Activated T-helper 9 cell treated with anti-CD3 and anti-CD28 coated beads, Interleukin-2, amount 50 U/mL, for 16 hours (primary cell): ENCODE measurements at regions not wholly inside any gene's neighbourhood (a gene's known extent, or its start where the extent isn't known, plus 50 kb on each side); places are given as distances from the start of the nearest gene placed in this dataset.
A peak's percentile ranks its signal among the peaks of the same experiment; 100 is the strongest.
"Not testable (repeated sequence)": the region's sequence is repeated elsewhere in the genome, so short reads cannot be mapped to it uniquely, and the experiment has no call there.

ENCODE experiments used
- DNase-seq: peaks from one replicate; pipeline ENCODE4 v3.0.0-alpha.2; 2020; ENCODE audit warnings: low read depth

DNA sequence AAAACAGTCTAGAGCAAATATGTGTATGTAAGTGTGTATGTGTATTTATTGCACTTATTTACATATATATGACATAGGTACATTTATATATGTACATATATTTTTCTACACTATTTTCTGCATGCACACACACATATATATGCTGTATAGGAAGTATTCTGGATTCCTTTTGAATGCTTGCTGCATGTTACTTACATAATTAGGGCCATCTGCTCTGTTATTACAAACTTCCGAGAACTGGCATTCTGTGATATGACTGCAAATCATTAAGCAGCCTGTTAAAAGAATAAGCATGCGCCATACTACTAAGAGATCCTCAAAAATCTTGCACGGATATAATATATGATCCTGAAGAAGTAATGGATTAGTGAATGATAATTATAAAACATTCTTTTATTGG, 1157.6 kb upstream of the TENM3 start:
- DNase-seq, result no peak

DNA sequence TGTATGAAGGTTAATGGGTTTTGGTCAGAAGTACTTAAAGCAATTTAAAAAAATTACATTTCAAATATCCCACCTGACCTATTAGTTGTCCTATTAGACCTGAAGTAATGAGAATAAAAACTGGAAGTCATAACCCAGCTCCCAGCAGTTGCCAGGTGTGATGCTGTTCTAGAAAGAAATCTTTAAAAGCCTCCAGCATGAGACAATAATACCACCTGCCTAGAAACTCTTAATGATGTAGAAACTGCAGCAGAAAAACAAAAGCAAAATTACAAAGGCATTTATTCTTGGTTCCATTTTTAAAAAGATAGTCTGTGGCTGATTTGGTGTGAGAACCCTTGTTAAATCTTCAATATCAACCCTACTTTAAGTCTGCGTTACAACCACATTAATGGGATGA, 1137.7 kb upstream of the TENM3 start:
- no peak for DNase-seq

DNA sequence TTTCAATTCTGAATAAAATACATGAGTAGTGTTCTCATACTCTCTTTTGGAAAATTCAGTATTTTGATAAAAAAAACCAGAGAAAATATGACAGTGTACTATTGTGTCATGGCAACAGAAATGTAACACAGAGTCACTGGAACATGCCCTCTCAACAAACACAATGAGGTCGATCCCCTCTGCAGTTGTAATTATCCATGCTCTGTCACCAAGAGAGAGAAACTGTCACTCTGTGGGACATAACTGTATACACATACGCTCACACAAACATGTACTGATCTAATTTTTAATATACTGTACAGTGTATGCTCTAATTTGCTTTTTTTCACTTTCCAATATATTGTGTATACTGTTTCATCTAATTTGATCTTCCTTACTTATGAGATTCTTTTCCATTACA, 1136.8 kb upstream of the TENM3 start:
- DNase-seq, result no peak

DNA sequence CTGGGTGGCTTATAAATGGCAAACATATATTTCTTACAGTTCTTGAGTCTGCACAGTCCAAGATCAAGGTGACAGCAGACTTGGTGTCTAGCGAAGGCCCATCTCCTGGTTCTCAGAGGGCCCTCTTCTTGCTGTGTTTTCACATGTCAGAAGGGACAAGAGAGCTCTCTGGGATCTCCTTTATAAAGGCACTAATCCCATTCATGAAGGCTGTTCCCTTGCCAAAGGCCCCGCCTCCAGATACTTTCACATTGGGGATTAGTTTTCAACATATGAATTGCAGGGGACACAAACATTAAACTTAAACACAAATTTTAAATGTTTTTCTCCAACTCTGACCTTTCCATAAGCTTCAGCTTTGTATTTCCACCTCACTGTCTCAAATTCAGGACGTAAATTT, 1135.0 kb upstream of the TENM3 start:
- DNase-seq, result no peak

DNA sequence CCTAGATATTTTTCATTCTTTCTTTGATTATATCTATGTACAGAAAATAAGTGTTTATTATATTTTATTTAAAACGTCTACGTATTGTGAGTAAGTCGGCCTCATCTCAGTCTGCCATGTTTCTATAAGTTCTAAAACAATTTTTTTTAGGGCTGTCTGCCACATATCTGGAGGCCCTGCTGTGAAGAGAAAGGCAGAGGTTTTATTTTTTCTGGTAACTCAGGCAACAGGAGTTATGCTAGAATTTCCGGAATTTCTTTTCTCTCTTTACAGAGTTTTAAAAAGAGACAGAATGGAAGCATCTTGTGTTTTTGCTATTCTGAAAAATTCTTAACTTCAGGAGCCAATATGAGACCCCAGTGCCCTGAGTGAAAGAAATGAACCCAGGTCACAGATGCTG, 1124.0 kb upstream of the TENM3 start:
- no peak for DNase-seq

DNA sequence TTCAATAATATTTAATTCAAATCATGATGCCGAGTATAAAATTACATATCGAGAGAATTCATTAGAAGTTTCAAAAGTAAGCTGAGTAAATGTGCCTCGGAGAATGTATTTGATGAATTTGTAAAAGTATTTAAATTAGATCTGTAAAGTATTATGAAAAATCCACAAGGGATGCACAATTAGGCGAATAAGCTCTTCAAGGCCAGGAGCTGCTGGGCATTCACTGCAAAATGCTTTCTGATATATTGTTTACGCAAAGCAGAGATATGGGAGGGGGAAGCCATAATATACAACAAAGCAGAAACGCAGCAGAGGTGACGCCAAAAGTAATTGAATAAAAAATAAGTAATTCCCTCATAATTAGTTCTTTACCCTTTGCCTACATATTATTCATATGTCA, 1121.5 kb upstream of the TENM3 start:
- DNase-seq, result no peak

- DNase-seq, result no peak
Observed at GRCh38 chr4:181127171-181127570, 1116.0 kb upstream of the TENM3 start.

DNA sequence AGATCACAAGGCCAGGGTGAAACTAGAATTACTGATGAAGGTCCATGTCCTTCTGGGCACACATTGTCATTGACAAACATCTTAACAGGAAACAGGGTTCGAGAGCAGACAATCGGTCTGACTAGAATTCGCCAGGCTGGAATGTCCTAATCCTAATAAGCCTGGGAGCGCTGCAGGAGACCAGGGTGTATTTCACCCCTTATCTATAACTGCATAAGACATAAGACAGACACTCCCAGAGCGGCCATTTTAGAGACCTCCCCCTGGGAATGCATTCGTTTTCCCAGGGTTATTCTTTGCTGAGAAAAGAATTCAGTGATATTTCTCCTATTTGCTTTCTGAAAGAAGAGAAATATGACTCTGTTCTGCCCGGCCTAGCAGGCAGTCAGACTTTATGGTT, 1112.9 kb upstream of the TENM3 start:
- DNase-seq, result not testable (repeated sequence)

- no peak for DNase-seq
Observed at GRCh38 chr4:181137351-181137750, 1105.9 kb upstream of the TENM3 start.

DNA sequence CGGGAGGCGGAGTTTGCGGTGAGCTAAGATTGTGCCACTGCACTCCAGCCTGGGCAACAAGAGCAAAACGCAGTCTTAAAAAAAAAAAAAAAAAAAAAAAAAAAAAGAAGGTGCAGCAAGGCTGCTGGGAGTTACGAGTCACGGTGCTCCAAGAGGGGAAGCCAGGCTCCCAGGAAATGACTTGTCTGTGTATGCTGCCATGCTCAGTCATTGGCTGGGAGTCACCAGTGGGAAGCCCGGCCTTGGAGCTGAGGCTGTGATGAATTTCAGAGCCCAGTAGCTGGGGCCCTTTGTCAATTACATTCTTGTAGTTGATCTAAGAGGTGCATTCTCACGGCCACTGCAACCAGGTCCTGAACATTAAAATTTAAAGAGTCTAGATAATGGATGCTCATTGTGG, 1105.1 kb upstream of the TENM3 start:
- DNase-seq, result no peak

GRCh38 chr4:181140037-181140603, 1103.1 kb upstream of the TENM3 start:
- DNase-seq, result no peak

DNA sequence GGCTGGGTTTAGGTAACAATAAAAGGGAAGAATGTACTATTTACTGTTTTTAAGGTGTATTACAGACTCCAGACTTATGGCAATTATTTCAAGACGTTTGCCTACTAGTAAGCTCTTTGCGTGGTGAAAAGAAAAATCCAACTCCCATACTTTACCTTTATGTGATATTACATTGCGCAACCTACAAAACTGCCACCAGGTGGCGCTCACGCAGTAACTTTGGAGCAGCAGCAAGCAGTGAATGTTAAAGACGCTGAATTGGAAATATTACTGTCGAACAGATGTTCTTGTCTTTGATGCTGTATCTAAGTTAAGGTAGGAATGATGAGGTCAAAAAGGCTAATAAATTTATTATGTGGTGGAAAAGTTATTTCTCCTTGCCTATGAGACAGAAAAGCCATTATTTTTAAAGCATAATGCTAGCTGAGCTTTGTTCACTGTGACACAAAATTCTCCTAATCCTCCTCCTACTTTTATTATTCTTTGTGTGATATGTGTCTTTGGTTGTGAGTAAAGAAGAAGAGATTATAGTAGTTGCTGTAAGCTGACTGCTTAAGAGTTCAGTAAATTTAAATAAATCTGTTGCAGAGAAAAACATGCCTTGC, 1099.8 kb upstream of the TENM3 start:
- peak; percentile 28 for DNase-seq

DNA sequence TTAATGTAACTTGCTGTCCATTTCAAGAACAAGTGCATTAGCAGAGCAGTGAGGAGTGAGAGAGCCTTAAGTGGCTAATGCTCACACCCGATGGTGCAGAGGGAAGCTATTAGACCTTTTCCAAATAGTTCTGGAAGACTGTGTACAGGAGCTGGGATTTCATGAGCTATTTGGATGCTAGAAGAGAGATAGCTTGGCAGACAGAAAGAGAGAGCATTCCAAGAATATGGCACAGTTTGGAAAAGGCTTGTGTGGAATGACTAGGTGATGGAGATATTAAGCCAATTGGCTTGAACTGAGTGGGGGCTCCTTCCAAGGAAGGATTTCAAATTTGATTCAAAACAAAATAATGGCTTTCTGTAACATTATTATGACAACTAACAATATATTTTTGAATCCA, 1097.2 kb upstream of the TENM3 start:
- DNase-seq, result no peak

GRCh38 chr4:181147416-181147951, 1095.7 kb upstream of the TENM3 start:
- DNase-seq, result no peak

DNA sequence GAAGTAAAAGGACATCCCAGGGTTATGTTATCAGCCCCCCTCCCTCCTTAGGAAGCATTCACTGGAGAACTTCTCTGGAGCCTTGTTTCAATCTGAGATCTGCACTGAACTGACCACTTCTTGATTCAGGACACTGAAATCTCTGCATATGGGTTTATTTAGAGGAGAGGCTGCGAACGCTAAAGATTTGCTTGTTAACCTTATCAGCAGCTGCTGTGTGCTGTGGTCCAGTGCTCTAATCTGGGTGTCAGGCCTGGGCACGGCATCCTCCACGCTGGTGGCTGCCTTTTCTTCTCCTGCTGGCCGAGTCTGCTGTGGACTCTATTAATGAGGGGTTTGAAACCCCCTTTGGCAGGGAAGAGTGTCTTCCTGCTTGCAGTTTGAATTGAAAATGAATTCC, 1094.7 kb upstream of the TENM3 start:
- DNase-seq, result no peak

DNA sequence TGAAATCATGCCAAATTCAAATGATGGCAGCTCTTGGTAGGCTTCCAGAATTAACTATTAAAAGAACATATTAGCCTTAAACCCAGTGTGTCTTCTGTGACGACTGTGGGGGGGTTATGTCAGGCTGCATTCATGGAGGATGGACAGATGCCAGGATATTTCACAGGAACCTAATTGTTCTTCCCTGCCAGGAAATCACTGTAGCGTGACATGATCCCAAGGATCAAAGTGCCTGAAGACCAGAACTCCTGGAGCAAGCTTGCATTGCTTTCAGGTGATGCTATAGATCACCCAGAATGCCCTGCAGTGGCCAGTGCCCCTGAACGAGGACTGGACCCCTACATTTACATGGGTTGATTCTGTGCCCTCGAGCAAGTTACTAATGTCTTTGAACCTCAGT, 1093.0 kb upstream of the TENM3 start:
- DNase-seq, result no peak

GRCh38 chr4:181151856-181152255, 1091.3 kb upstream of the TENM3 start:
- no peak for DNase-seq

DNA sequence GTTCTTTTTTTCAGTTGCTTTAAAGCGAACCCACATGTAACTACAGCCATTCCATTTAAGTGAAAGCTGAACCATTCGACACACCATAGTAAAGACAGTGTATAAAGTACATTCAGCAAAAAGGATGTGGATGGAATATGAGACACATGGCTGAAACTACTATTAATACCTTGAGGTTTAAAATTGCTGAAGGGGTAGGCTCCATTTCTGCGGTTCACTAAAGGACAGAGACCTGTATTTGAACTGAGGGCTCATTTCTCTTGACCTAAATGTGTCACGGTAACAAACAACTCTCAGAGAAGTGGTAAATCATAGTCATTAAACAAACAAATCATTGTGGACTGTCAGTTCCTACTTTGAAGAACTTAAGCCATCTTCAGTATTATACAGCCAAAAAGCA, 1085.6 kb upstream of the TENM3 start:
- DNase-seq, result no peak

DNA sequence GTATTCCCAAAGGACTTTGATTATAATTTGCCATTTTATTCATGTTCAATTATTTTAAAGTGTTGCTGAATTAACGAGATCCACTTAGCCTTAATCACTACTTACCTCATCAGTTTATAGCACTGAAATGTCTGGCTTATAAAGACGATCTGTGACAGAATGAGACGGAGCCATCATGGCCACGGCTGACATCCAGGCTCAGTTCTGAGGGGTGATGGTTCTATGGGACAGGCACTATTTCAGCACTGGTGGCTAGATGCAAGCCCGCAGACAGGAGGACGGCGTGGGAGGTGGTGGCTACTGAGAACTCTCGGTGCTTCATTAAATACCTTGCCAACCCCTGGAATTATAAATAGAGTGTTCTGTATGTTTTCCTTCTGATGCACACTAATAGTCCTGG, 1084.2 kb upstream of the TENM3 start:
- DNase-seq, result no peak

DNA sequence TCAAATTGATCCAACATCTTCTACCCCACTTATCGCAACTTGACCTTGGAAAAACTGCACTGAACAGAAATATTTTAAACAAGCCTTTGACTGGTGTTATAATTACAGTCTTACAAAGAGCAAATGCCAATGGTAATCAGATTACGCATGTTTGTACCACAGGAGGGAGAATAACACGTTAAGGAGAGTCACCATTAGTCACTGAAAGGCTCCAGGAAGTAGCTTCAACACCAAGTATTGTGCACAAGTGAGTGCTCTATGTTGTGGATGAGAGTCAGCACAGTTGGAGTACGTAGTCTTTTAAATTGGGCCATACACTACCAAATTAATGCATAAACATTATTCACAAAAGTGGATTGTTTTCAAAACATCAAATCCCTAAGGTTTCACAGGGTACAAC, 1081.5 kb upstream of the TENM3 start:
- DNase-seq, result no peak

DNA sequence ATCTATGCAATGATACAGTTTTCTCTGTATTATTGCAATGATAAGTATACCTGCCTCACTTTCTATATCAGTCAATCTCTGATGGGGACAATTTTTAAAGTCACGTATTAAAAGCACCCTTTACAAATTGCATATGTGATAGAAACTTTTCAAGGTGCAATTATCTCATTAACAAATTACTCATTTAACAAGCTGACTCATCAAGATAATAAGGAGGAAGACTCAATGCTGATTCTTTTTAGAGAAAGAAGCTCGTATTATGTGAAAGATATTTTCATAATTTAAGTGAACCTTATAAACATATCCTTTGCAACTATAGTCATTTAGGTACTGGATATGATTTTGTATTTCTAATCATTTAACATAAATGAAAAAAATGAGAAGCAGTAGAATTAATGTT, 1080.9 kb upstream of the TENM3 start:
- DNase-seq, result no peak

GRCh38 chr4:181162676-181163075, 1080.5 kb upstream of the TENM3 start:
- DNase-seq, result no peak

DNA sequence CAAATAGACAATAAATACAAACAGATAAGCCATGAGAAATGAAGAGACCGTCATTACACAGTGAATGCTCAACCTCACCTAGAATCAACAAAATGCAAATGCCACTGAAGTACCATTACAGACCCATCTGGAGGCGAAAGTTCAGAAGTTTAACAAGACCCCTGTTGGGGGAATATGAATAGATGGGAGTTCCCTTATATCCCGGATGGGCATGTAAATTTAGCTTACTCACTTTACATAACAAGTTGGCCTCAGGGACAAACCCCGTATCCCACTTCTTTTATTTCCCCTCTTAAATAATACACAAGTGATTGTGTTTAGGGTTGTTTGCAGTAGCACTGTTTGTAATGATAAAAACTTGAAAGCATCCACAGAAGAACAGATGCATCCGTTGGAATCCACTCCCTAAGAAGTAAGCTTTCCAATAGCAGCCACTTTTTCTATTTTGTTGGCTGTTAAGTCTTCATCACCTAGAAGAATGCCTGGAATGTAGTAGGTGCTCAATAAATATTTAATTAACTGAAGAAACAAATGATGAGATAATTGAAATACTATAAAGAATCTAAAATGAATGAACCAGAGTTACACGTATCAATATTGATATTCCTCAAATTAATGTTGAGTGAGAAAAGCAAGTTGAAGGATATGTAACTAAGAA, 1076.3 kb upstream of the TENM3 start:
- DNase-seq, result no peak
